H1 (cell line): ENCODE measurements at regions not wholly inside any gene's neighbourhood (a gene's known extent, or its start where the extent isn't known, plus 50 kb on each side); places are given as distances from the start of the nearest gene placed in this dataset.

Experiments used
- CTCF ChIA-PET: fragments of 300-600 bp; sonication (Branson Sonifier 250); formaldehyde crosslinking; loops from one replicate; lab custom pipeline; 2021; ENCODE audit not compliant: partially characterized antibody; lab: Charles Lee
- POLR2A ChIA-PET: fragments of 300-600 bp; sonication (Branson Sonifier 250); formaldehyde crosslinking; loops from one replicate; lab custom pipeline; 2021; ENCODE audit warnings: inconsistent platforms; ENCODE audit not compliant: partially characterized antibody; lab: Charles Lee
- DNase-seq, 2 experiments: peaks; one replicate each; pipeline versions ENCODE4 v3.0.0 to v3.0.0-alpha.2; 2010 to 2022; ENCODE audit warnings: low spot score in 2 of 2, low read depth in 1 of 2, mixed read lengths in 1 of 2
- FAIRE-seq: peaks from 2 replicates; lab custom pipeline; 2011; peaks lifted over from hg19 to GRCh38; lab: Jason Lieb, UNC
- H2AFZ ChIP-seq: 2 replicates; pipeline ENCODE4 v1.8.1; 2012; ENCODE audit warnings: low read length, inconsistent platforms
- H2AK5ac ChIP-seq: 2 replicates; pipeline ENCODE4 v1.6.1; 2013; ENCODE audit warnings: low read depth, low read length
- H2BK120ac ChIP-seq: replicated peaks from 2 replicates; pipeline ENCODE3; 2013; ENCODE audit warnings: low read depth, low read length, inconsistent platforms
- H2BK12ac ChIP-seq: 2 replicates; pipeline ENCODE4 v1.6.1; 2013; ENCODE audit warnings: low read depth, low read length
- H2BK15ac ChIP-seq: 2 replicates; pipeline ENCODE4 v1.6.1; 2013; ENCODE audit warnings: low read length
- H2BK20ac ChIP-seq: 2 replicates; pipeline ENCODE4 v1.6.1; 2013; ENCODE audit warnings: low read length
- H2BK5ac ChIP-seq: 2 replicates; pipeline ENCODE4 v1.6.1; 2013; ENCODE audit warnings: low read depth, low read length
- H3K14ac ChIP-seq: 2 replicates; pipeline ENCODE4 v1.6.1; 2013; ENCODE audit warnings: inconsistent platforms; ENCODE audit not compliant: insufficient read length
- H3K18ac ChIP-seq: 2 replicates; pipeline ENCODE4 v1.6.1; 2013; ENCODE audit warnings: low read length; ENCODE audit errors: extremely low read depth
- H3K23ac ChIP-seq: 2 replicates; pipeline ENCODE4 v1.6.1; 2013; ENCODE audit warnings: inconsistent platforms; ENCODE audit not compliant: insufficient read length
- H3K23me2 ChIP-seq: 2 replicates; pipeline ENCODE4 v1.6.1; 2013; ENCODE audit warnings: low read depth, low read length
- H3K27ac ChIP-seq: 2 replicates; pipeline ENCODE4 v1.6.1; 2011; ENCODE audit warnings: low read depth, low read length, inconsistent platforms
- H3K27me3 ChIP-seq, 4 experiments: replicated peaks in 1 of 4; 1 replicate in 1 of 4; 2 replicates in 3 of 4; pipeline versions ENCODE4 v1.6.1 to v1.8.1; 2011 to 2013; ENCODE audit warnings: low read length in 3 of 4, mild to moderate bottlenecking in 3 of 4, inconsistent platforms in 2 of 4, mixed read lengths in 2 of 4, moderate library complexity in 1 of 4; ENCODE audit not compliant: control insufficient read depth in 3 of 4, insufficient read depth in 3 of 4; ENCODE audit errors: extremely low read depth in 1 of 4
- H3K36me3 ChIP-seq, 4 experiments: 2 replicates each; pipeline versions ENCODE4 v1.6.1 to v1.8.1; 2011 to 2013; ENCODE audit warnings: mild to moderate bottlenecking in 4 of 4, low read length in 3 of 4, moderate library complexity in 2 of 4, control low read depth in 1 of 4, inconsistent platforms in 1 of 4; ENCODE audit not compliant: insufficient read depth in 4 of 4, control insufficient read depth in 2 of 4
- H3K4ac ChIP-seq: replicated peaks from 2 replicates; pipeline ENCODE3; 2013; ENCODE audit warnings: low read length, low read depth, mixed read lengths, inconsistent platforms; ENCODE audit not compliant: insufficient read length
- H3K4me1 ChIP-seq, 4 experiments: replicated peaks in 1 of 4; 1 replicate in 1 of 4; 2 replicates in 3 of 4; pipeline versions ENCODE4 v1.6.1 to v1.8.1; 2011 to 2013; ENCODE audit warnings: low read length in 3 of 4, inconsistent platforms in 2 of 4, mixed read lengths in 1 of 4; ENCODE audit not compliant: insufficient read depth in 4 of 4, control insufficient read depth in 3 of 4
- H3K4me2 ChIP-seq, 2 experiments: 2 replicates each; pipeline versions ENCODE4 v1.6.1 to v1.8.1; 2011 to 2013; ENCODE audit warnings: low read depth in 2 of 2, low read length in 2 of 2, control low read depth in 1 of 2, inconsistent platforms in 1 of 2, mild to moderate bottlenecking in 1 of 2; ENCODE audit not compliant: insufficient read depth in 1 of 2
- H3K4me3 ChIP-seq, 4 experiments: fragments of 200-600, 300-600 bp in 1 of 4; sonication (generic), shearing (Covaris generic), sonication (Bioruptor Twin) in 1 of 4; 2 replicates each; pipeline versions ENCODE4 v1.5.1 to v1.8.1; 2011 to 2016; ENCODE audit warnings: low read length in 4 of 4, low read depth in 3 of 4, control low read depth in 2 of 4, inconsistent platforms in 2 of 4, mild to moderate bottlenecking in 2 of 4, mixed read lengths in 1 of 4, moderate library complexity in 1 of 4; ENCODE audit not compliant: insufficient read depth in 2 of 4; ENCODE audit errors: extremely low read depth in 1 of 4
- H3K56ac ChIP-seq: replicated peaks from 2 replicates; pipeline ENCODE3; 2013; ENCODE audit warnings: low read depth, mild to moderate bottlenecking, mixed read lengths, low read length, inconsistent platforms; ENCODE audit not compliant: insufficient read length
- H3K79me1 ChIP-seq: 2 replicates; pipeline ENCODE4 v1.6.1; 2013; ENCODE audit warnings: low read depth, low read length, control low read depth
- H3K79me2 ChIP-seq, 2 experiments: 2 replicates each; pipeline versions ENCODE4 v1.6.1 to v1.8.1; 2012 to 2013; ENCODE audit warnings: low read length in 2 of 2, mild to moderate bottlenecking in 2 of 2, inconsistent platforms in 1 of 2; ENCODE audit not compliant: insufficient read depth in 2 of 2, control insufficient read depth in 1 of 2
- H3K9ac ChIP-seq, 4 experiments: replicated peaks in 1 of 4; 1 replicate in 1 of 4; 2 replicates in 3 of 4; pipeline versions ENCODE4 v1.6.1 to v1.8.1; 2011 to 2013; ENCODE audit warnings: low read depth in 3 of 4, low read length in 3 of 4, control low read depth in 2 of 4, mild to moderate bottlenecking in 2 of 4, moderate library complexity in 2 of 4, inconsistent platforms in 1 of 4; ENCODE audit errors: extremely low read depth in 1 of 4
- H3K9me3 ChIP-seq, 2 experiments: 2 replicates each; pipeline versions ENCODE4 v1.6.1 to v1.8.1; 2012 to 2013; ENCODE audit warnings: mild to moderate bottlenecking in 2 of 2, moderate library complexity in 2 of 2, control low read depth in 1 of 2, inconsistent platforms in 1 of 2, low read depth in 1 of 2, low read length in 1 of 2, mixed read lengths in 1 of 2; ENCODE audit not compliant: insufficient read depth in 2 of 2
- H4K20me1 ChIP-seq, 2 experiments: replicated peaks in 1 of 2; 2 replicates each; pipeline versions ENCODE3 to v1.8.1; 2011 to 2013; ENCODE audit warnings: inconsistent platforms in 2 of 2, low read length in 2 of 2, mild to moderate bottlenecking in 1 of 2; ENCODE audit not compliant: insufficient read depth in 2 of 2, control insufficient read depth in 1 of 2
- H4K5ac ChIP-seq: 2 replicates; pipeline ENCODE4 v1.6.1; 2013; ENCODE audit warnings: low read length, low read depth, mixed read lengths, inconsistent platforms; ENCODE audit not compliant: insufficient read length
- H4K8ac ChIP-seq: 2 replicates; pipeline ENCODE4 v1.8.0; 2013; ENCODE audit warnings: mild to moderate bottlenecking, moderate library complexity, low read length, inconsistent platforms; ENCODE audit not compliant: insufficient read depth; ENCODE audit errors: extremely low read depth
- H4K91ac ChIP-seq: replicated peaks from 2 replicates; pipeline ENCODE3; 2013; ENCODE audit warnings: low read length, mixed read lengths, inconsistent platforms; ENCODE audit not compliant: insufficient read length
- EZH2 ChIP-seq: fragments of 200-600 bp; sonication (generic); IDR thresholded peaks from 2 replicates; pipeline ENCODE4 v1.7.1; 2012; ENCODE audit warnings: low read depth, mild to moderate bottlenecking, moderate library complexity, low read length, inconsistent platforms; ENCODE audit not compliant: severe bottlenecking
- WGBS, 2 experiments: shearing (Covaris generic) in 1 of 2; methylation state at CpG; one replicate each; pipeline versions ENCODE4 v1.1.6 to v1.1.7; 2013 to 2015; ENCODE audit warnings: low lambda C conversion rate in 2 of 2, mixed read lengths in 2 of 2, inconsistent platforms in 1 of 2, low coverage in 1 of 2, missing lambda C conversion rate in 1 of 2; ENCODE audit not compliant: insufficient replicate concordance in 2 of 2, insufficient coverage in 1 of 2, insufficient read length in 1 of 2; ENCODE audit errors: extremely low coverage in 1 of 2, missing lambda C conversion rate in 1 of 2; 5-methylcytosine and 5-hydroxymethylcytosine counted together

DNA sequence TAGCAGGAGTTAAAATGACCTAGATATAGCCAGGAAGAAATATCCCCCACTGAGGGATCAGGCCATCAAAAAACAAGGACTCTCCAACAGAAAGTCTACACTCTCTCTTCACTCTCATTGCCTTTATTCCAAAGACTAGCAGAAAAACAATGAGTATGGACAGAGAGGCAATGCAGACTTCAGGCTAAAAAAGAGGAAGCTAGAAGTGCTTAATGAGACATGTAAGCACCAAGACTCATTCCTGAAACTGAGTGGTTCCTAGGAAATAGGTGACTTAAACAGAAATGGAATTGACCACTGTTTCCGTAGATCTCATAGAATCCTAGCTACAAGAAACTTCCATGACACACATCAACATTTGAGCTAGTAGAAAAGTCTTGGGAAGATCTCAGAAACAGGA is 387.3 kb downstream of the KDM5D start:
- Histone ChIP-seq H3K56ac (no peak overlapping the region), H3K4me3 (no peak overlapping the region), H3K79me2 (no peaks in the 10 kb centered on the region), H3K4me2 (no peak overlapping the region), H2BK5ac (no peak overlapping the region), H3K27ac (no peak overlapping the region), H4K5ac (no peak overlapping the region), H3K18ac (no peak overlapping the region), H2BK15ac (no peak overlapping the region), H3K23me2 (no peaks in the 10 kb centered on the region), H4K20me1 (no peaks in the 10 kb centered on the region), H2AK5ac (no peak overlapping the region), H3K27me3 (no peaks in the 10 kb centered on the region), H3K9ac (no peak overlapping the region), H3K4ac (no peak overlapping the region), H4K8ac (no peak overlapping the region), H2BK12ac (no peak overlapping the region), H3K36me3 (no peaks in the 10 kb centered on the region), H2BK120ac (no peak overlapping the region), H3K79me1 (no peaks in the 10 kb centered on the region), H3K23ac (no peak overlapping the region), H3K14ac (no peak overlapping the region), H2BK20ac (no peak overlapping the region)
- POLR2A ChIA-PET: no interaction called here
- WGBS, 2 experiments: 90% methylated on average over 1 of the region's 1 CpG; no CpG with 5 or more reads in 1 of the 2 experiments
- CTCF ChIA-PET: no interaction called here
- no peak for FAIRE-seq
- no peak for DNase-seq
- TF ChIP-seq EZH2: no peak
- TF ChIP-seq, all 59 proteins: peak for 0
- H4K91ac ChIP-seq: no peak overlapping the region
- H3K9me3 ChIP-seq: no peaks in the 10 kb centered on the region
- no peak overlapping the region for H2AFZ ChIP-seq
- no peaks in the 10 kb centered on the region for H3K4me1 ChIP-seq
